ENCODE measurements at regions not wholly inside any gene's neighbourhood (a gene's known extent, or its start where the extent isn't known, plus 50 kb on each side); places are given as distances from the start of the nearest gene placed in this dataset.

- no peak for TF ChIP-seq ATF2 (CRISPR knock-in tag; IDR thresholded peaks at IDR 0.05)
- TF ChIP-seq FOXA1 (IDR thresholded peaks at IDR 0.05; ENCODE audit: borderline replicate concordance): no peak
- no peak for TF ChIP-seq CTCF (IDR thresholded peaks at IDR 0.05 in 2 of 3, conservative IDR thresholded peaks at IDR 0.05 in 1 of 3; ENCODE audit: insufficient read depth in 2 of 3, low read depth in 1 of 3, low read length in 3 of 3)
- TF ChIP-seq HCFC1 (IDR thresholded peaks at IDR 0.05; ENCODE audit: low read depth, low read length): no peak
- TF ChIP-seq E2F1 (CRISPR knock-in tag; IDR thresholded peaks at IDR 0.05): no peak
- TF ChIP-seq NFYB (IDR thresholded peaks at IDR 0.05; ENCODE audit: extremely low read depth, insufficient read length): no peak
- TF ChIP-seq BCL6 (CRISPR knock-in tag; IDR thresholded peaks at IDR 0.05): no peak
Observed at GRCh38 chr1:196027127-196027526, 581.1 kb downstream of the KCNT2 start.

All from K562 (cell line).